ENCODE measurements at regions not wholly inside any gene's neighbourhood (a gene's known extent, or its start where the extent isn't known, plus 50 kb on each side); places are given as distances from the start of the nearest gene placed in this dataset.

GRCh38 chr22:44408829-44409192 is 89.2 kb downstream of the RTL6 start:
- no peak for TF ChIP-seq POLR2A (IDR thresholded peaks at IDR 0.05)
- no peak for TF ChIP-seq POLR2AphosphoS5 (IDR thresholded peaks at IDR 0.05)
- WGBS, 2 donors (ENCODE audit: low coverage in 1 of 2): 57 to 80% methylated on average over 2 to 4 of the region's 7 CpGs
- no peaks in the 10 kb centered on the region for H3K9me3 ChIP-seq
- ATAC-seq: no peak
- H3K27me3 ChIP-seq: peaks cover 6% of the 10 kb centered on the region
- H3K27ac ChIP-seq: no peak overlapping the region
- no peak overlapping the region for H3K4me3 ChIP-seq
- peaks cover 0 to 14% (median 0%) of the 10 kb centered on the region in 3 donors for H3K4me1 ChIP-seq
- no peaks in the 10 kb centered on the region for H3K36me3 ChIP-seq

GRCh38 chr22:44407987-44408828 is 89.8 kb downstream of the RTL6 start:
- WGBS, 2 donors (ENCODE audit: low coverage in 1 of 2): 61 to 91% methylated on average over 4 to 5 of the region's 21 CpGs
- ATAC-seq: no peak
- TF ChIP-seq POLR2AphosphoS5 (IDR thresholded peaks at IDR 0.05) (no peak), CTCF (IDR thresholded peaks at IDR 0.05) (no peak), POLR2A (IDR thresholded peaks at IDR 0.05) (no peak), EP300 (IDR thresholded peaks at IDR 0.05) (no peak)
- H3K9me3 ChIP-seq: no peaks in the 10 kb centered on the region
- H3K27me3 ChIP-seq: peaks cover 6% of the 10 kb centered on the region
- H3K27ac ChIP-seq: no peak overlapping the region
- H3K36me3 ChIP-seq: no peaks in the 10 kb centered on the region
- H3K4me1 ChIP-seq: peaks cover 0 to 14% (median 0%) of the 10 kb centered on the region in 3 donors
- H3K4me3 ChIP-seq: no peak overlapping the region

GRCh38 chr22:44407171-44407986 is 90.7 kb downstream of the RTL6 start:
- Histone ChIP-seq H3K27ac (no peak overlapping the region), H3K36me3 (no peaks in the 10 kb centered on the region), H3K27me3 (peaks cover 6% of the 10 kb centered on the region), H3K4me3 (no peak overlapping the region), H3K9me3 (no peaks in the 10 kb centered on the region), H3K4me1 (peaks cover 0 to 14% (median 0%) of the 10 kb centered on the region in 3 donors)
- 89 to 94% methylated on average over 9 to 11 of the region's 23 CpGs for WGBS, 2 donors (ENCODE audit: low coverage in 1 of 2)
- ATAC-seq: no peak
- TF ChIP-seq CTCF (IDR thresholded peaks at IDR 0.05) (no peak), POLR2AphosphoS5 (IDR thresholded peaks at IDR 0.05) (no peak), POLR2A (IDR thresholded peaks at IDR 0.05) (no peak), EP300 (IDR thresholded peaks at IDR 0.05) (no peak)

- TF ChIP-seq EP300 (IDR thresholded peaks at IDR 0.05): no peak
- TF ChIP-seq CTCF (IDR thresholded peaks at IDR 0.05): no peak
- TF ChIP-seq POLR2AphosphoS5 (IDR thresholded peaks at IDR 0.05): no peak
- no peak for TF ChIP-seq POLR2A (IDR thresholded peaks at IDR 0.05)
- Histone ChIP-seq H3K27ac (no peak overlapping the region), H3K9me3 (no peaks in the 10 kb centered on the region), H3K36me3 (no peaks in the 10 kb centered on the region), H3K4me1 (peaks cover 0 to 14% (median 0%) of the 10 kb centered on the region in 3 donors), H3K4me3 (no peak overlapping the region), H3K27me3 (peaks cover 6% of the 10 kb centered on the region)
- ATAC-seq: no peak
- 84 to 89% methylated on average over 3 to 7 of the region's 13 CpGs for WGBS, 2 donors (ENCODE audit: low coverage in 1 of 2)
Measured at GRCh38 chr22:44406341-44407170, 91.5 kb downstream of the RTL6 start.

- TF ChIP-seq EP300 (IDR thresholded peaks at IDR 0.05) (no peak), POLR2AphosphoS5 (IDR thresholded peaks at IDR 0.05) (no peak), CTCF (IDR thresholded peaks at IDR 0.05) (no peak), POLR2A (IDR thresholded peaks at IDR 0.05) (no peak)
Measured at GRCh38 chr22:44405661-44406060, 92.4 kb downstream of the RTL6 start.

More at GRCh38 chr22:44405661-44406060, 92.4 kb downstream of the RTL6 start:
- H3K36me3 ChIP-seq: no peaks in the 10 kb centered on the region
- H3K4me1 ChIP-seq: peaks cover 0 to 9% (median 0%) of the 10 kb centered on the region in 3 donors
- no peaks in the 10 kb centered on the region for H3K9me3 ChIP-seq
- H3K27me3 ChIP-seq: peaks cover 5% of the 10 kb centered on the region
- no peak for ATAC-seq
- no peak overlapping the region for H3K27ac ChIP-seq
- 100% methylated on average over 1 of the region's 2 CpGs; no CpG with 5 or more reads in 1 of the 2 donors for WGBS, 2 donors (ENCODE audit: low coverage in 1 of 2)
- H3K4me3 ChIP-seq: no peak overlapping the region

All from gastroesophageal sphincter (tissue), 4 donors.